Caki2 (cell line): ENCODE measurements at regions not wholly inside any gene's neighbourhood (a gene's known extent, or its start where the extent isn't known, plus 50 kb on each side); places are given as distances from the start of the nearest gene placed in this dataset.

Experiments used
- DNase-seq: peaks from one replicate; pipeline ENCODE4 v3.0.0-alpha.2; 2015; ENCODE audit warnings: low read depth
- in situ Hi-C: cut with HindIII; loops from 2 replicates; pipeline ENCODE4 v1.10.0; 2016; ENCODE audit warnings: low sequenced_read_pairs, low pct_unique_long_range_greater_than_20kb, mixed read lengths

- no peak for DNase-seq
- in situ Hi-C loops: no loop called here
These were observed 267.9 kb downstream of the SHQ1 start for GRCh38 chr3:72580246-72580756.

- DNase-seq: no peak
These were observed 268.5 kb downstream of the SHQ1 start for GRCh38 chr3:72579581-72580245.

GRCh38 chr3:72579191-72579580 lies 269.1 kb downstream of the SHQ1 start:
- DNase-seq: no peak
- in situ Hi-C loops: no loop called here

More at GRCh38 chr3:72579581-72580245, 268.5 kb downstream of the SHQ1 start:
- in situ Hi-C loops: no loop called here

- no peak for DNase-seq
- in situ Hi-C loops: no loop called here
These were observed 271.1 kb downstream of the SHQ1 start for GRCh38 chr3:72577190-72577589.

GRCh38 chr3:72576563-72576962 lies 271.7 kb downstream of the SHQ1 start:
- in situ Hi-C loops: no loop called here
- DNase-seq: no peak

GRCh38 chr3:72574144-72574543 lies 274.1 kb downstream of the SHQ1 start:
- no peak for DNase-seq
- in situ Hi-C loops: no loop called here

GRCh38 chr3:72573051-72573450 lies 275.2 kb downstream of the SHQ1 start:
- in situ Hi-C loops: no loop called here
- DNase-seq: no peak

- DNase-seq: no peak
- in situ Hi-C loops: no loop called here
These were observed 275.7 kb downstream of the SHQ1 start for GRCh38 chr3:72572489-72573007.

GRCh38 chr3:72571638-72572114 lies 276.6 kb downstream of the SHQ1 start:
- in situ Hi-C loops: no loop called here
- DNase-seq: no peak

- DNase-seq: no peak
- in situ Hi-C loops: no loop called here
These were observed 277.2 kb downstream of the SHQ1 start for GRCh38 chr3:72571052-72571451.

GRCh38 chr3:72569754-72570440 lies 278.3 kb downstream of the SHQ1 start:
- in situ Hi-C loops: no loop called here
- DNase-seq: no peak

GRCh38 chr3:72568083-72568482 lies 280.2 kb downstream of the SHQ1 start:
- DNase-seq: no peak
- in situ Hi-C loops: no loop called here

GRCh38 chr3:72567474-72567873 lies 280.8 kb downstream of the SHQ1 start:
- DNase-seq: no peak
- in situ Hi-C loops: no loop called here

- DNase-seq: no peak
- in situ Hi-C loops: no loop called here
These were observed 282.7 kb downstream of the SHQ1 start for GRCh38 chr3:72565593-72565992.

- in situ Hi-C loops: no loop called here
- no peak for DNase-seq
These were observed 284.4 kb downstream of the SHQ1 start for GRCh38 chr3:72563690-72564370.

- DNase-seq: no peak
- in situ Hi-C loops: no loop called here
These were observed 287.2 kb downstream of the SHQ1 start for GRCh38 chr3:72560846-72561675.

GRCh38 chr3:72559385-72559784 lies 288.9 kb downstream of the SHQ1 start:
- in situ Hi-C loops: no loop called here
- no peak for DNase-seq

GRCh38 chr3:72558001-72558400 lies 290.2 kb downstream of the SHQ1 start:
- DNase-seq: no peak
- in situ Hi-C loops: no loop called here
